Lower leg skin (tissue), 4 donors: ENCODE measurements at regions not wholly inside any gene's neighbourhood (a gene's known extent, or its start where the extent isn't known, plus 50 kb on each side); places are given as distances from the start of the nearest gene placed in this dataset.

ENCODE experiments used
- DNase-seq, 2 donors: peaks; one replicate each; pipeline ENCODE4 v3.0.0-alpha.2; 2019; ENCODE audit warnings: low spot score in 2 of 2
- H3K4me3 ChIP-seq: fragments of 200-600 bp; sonication (generic); 2 replicates; pipeline ENCODE4 v1.5.1; 2017; ENCODE audit warnings: mild to moderate bottlenecking, low read depth; ENCODE audit not compliant: poor library complexity, severe bottlenecking
- CTCF ChIP-seq, 3 donors: fragments of 450-650 bp; IDR thresholded peaks; one replicate each; pipeline ENCODE4 v1.5.1; 2016; ENCODE audit warnings: antibody characterized with exemption in 3 of 3, mild to moderate bottlenecking in 3 of 3, moderate library complexity in 2 of 3
- POLR2A ChIP-seq, 2 donors: fragments of 450-650 bp; IDR thresholded peaks; one replicate each; pipeline ENCODE4 v1.6.1; 2016 to 2017; ENCODE audit warnings: antibody characterized with exemption in 2 of 2, mild to moderate bottlenecking in 1 of 2, moderate library complexity in 1 of 2
- WGBS, 2 donors: methylation state at CpG; one replicate each; pipeline ENCODE4 v1.1.5; 2018; 5-methylcytosine and 5-hydroxymethylcytosine counted together
- intact Hi-C: fragments of 100-400 bp; cut with DNase I; formaldehyde crosslinking; loops from one replicate; pipeline ENCODE4 v1.15.0; 2023; ENCODE audit warnings: low total_unique reads

GRCh38 chr20:40502576-40502975 lies 186.5 kb downstream of the MAFB start:
- no peak for DNase-seq
- WGBS, 2 donors, result 80 to 81% methylated on average over 8 of the region's 8 CpGs
- no peak overlapping the region for H3K4me3 ChIP-seq
- TF ChIP-seq CTCF (IDR thresholded peaks at IDR 0.05) (no peak), POLR2A (IDR thresholded peaks at IDR 0.05) (no peak)
- intact Hi-C loops, result no loop called here

DNA sequence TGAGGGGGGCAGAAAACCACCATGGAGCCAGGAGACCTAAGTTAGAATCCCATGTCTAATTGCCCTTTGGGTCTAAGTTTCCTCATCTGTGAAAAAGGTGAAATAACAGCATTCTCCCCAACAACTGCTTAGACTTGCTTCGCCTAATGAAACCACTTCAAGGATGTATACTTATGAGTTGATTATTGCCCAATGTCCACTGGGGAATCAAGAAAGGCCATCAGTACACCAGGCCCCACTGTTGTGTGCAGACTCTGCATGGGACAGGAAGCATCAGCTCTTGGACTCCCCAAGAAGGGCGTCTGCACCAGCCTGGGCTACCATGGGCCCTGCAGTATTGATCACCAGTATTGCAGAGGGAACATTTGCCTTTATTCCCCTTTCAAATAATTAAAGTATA lies 189.6 kb downstream of the MAFB start:
- no peak overlapping the region for H3K4me3 ChIP-seq
- intact Hi-C loops, result no loop called here
- DNase-seq, result no peak
- TF ChIP-seq CTCF (IDR thresholded peaks at IDR 0.05), result no peak
- TF ChIP-seq POLR2A (IDR thresholded peaks at IDR 0.05), result no peak
- 93 to 98% methylated on average over 2 of the region's 2 CpGs for WGBS, 2 donors

DNA sequence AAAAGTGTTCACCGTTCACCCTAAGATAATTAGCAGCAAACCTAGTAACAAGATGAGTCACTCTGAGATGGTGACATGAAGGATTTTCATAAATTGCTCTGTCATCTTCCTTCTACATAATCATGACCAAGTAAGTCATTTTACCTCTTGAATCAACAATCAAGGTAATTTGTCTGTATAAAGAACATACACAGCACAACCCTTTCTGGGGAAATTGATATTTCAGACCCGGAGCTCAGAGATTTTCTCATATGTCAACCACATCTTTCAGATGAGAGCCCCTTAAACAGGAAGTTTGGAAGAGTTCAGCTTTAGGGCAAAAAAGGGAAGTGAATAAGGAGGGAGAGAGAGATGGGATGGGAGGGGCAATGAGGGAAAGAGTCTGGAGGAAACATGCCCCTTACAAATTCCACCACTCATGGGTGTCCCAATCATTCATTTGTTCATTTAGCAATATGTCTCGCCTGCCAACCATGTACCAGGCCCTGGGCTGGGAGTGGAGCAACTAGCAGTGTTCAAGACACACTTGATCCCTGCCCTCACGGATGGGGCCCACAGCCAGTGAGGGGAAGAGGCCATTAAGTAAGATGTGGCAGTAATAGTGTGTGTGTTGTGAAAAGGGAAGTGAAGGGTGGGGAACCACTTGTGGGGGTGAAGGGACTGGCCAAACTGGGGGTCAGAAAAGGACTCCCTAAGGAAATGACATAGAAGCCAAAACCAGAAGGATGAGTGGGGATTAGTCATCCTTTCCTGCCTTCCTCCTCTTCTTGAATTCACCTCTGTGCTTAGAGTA lies 190.9 kb downstream of the MAFB start:
- WGBS, 2 donors, result 48 to 69% methylated on average over 4 of the region's 4 CpGs
- no peak for TF ChIP-seq POLR2A (IDR thresholded peaks at IDR 0.05)
- no peak overlapping the region for H3K4me3 ChIP-seq
- DNase-seq, result peak in 1 of 2 donors; percentile 48
- intact Hi-C loops, result no loop called here

- TF ChIP-seq POLR2A (IDR thresholded peaks at IDR 0.05) (no peak), CTCF (IDR thresholded peaks at IDR 0.05) (no peak)
- DNase-seq, result no peak
- H3K4me3 ChIP-seq, result no peak overlapping the region
- intact Hi-C loops, result no loop called here
- 89 to 91% methylated on average over 4 of the region's 4 CpGs for WGBS, 2 donors
These were observed 193.1 kb downstream of the MAFB start for GRCh38 chr20:40495956-40496355.

DNA sequence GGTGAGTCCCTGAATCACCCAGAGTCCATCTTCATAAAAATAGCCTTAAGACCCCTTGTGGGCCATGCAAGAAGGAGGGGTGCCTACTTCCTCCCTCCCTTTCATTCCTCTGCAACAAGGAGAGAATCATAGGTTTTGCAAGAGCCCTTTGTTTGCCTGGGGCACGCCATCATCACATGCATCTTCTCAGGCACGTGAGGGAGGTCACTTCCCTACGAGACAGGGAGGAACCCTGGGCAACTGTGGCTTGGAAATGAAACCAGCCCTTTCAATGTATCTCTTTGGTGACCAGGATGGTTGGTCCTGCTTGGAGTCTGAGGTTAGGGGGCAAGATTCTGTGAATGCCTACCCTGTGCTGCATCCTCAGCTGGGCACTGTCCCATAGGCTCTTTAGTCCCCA lies 194.8 kb downstream of the MAFB start:
- no peak overlapping the region for H3K4me3 ChIP-seq
- peak in 1 of 2 donors; percentile 58 for DNase-seq
- 76 to 89% methylated on average over 3 of the region's 3 CpGs for WGBS, 2 donors
- intact Hi-C loops, result no loop called here
- no peak for TF ChIP-seq CTCF (IDR thresholded peaks at IDR 0.05)
- TF ChIP-seq POLR2A (IDR thresholded peaks at IDR 0.05), result no peak

GRCh38 chr20:40493549-40493948 lies 195.5 kb downstream of the MAFB start:
- 82 to 89% methylated on average over 3 of the region's 3 CpGs for WGBS, 2 donors
- no peak for DNase-seq
- no peak overlapping the region for H3K4me3 ChIP-seq
- TF ChIP-seq CTCF (IDR thresholded peaks at IDR 0.05) (no peak), POLR2A (IDR thresholded peaks at IDR 0.05) (no peak)
- intact Hi-C loops, result no loop called here
